Non-pigmented ciliary epithelial cell (primary cell): ENCODE measurements at regions not wholly inside any gene's neighbourhood (a gene's known extent, or its start where the extent isn't known, plus 50 kb on each side); places are given as distances from the start of the nearest gene placed in this dataset.

Experiments
- DNase-seq: peaks from one replicate; pipeline ENCODE4 v3.0.0-alpha.2; 2010; ENCODE audit warnings: low read depth

- DNase-seq = no peak
Measured at GRCh38 chr4:96097693-96098092, 257.8 kb downstream of the PDHA2 start.

DNA sequence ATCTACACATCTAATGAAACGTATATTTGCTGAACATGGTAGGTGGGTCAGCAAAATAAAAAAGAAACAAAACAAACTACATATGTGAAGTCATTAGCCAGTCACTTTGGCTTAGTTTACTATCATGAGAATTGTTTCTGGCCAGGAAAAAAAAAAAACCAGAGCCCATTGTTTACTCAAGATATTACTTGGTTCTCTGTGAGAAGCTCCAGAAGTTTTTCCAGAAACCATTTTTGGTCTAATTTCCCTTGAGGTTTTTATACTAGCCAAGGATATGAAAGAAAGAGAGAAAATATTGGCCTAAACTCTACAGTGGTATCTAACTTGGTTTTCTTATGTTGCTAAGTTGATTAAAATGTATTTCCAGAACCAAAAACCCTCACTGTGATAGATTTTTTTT is 259.1 kb downstream of the PDHA2 start:
- DNase-seq = no peak

- DNase-seq = peak; percentile 42
Measured at GRCh38 chr4:96102541-96103026, 262.7 kb downstream of the PDHA2 start.

DNA sequence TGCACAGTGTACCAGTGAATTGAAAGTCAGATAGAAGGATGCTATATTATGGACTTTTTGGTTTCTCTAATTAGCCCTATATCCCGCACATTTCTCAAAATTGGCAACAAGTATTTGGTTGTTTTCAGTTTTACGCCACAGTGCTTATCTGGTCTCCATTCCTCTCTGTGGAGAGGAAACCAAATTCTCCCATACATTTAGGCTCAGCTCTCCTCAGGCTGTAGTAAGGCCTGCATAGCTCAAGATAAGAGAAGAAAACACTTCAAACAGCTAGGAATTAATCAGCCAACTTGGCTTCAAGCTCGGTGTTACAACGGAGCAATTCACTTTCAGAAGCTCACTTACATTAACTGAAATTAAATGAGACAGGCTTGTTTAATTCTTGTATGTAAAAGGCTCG is 263.2 kb downstream of the PDHA2 start:
- DNase-seq = no peak

DNA sequence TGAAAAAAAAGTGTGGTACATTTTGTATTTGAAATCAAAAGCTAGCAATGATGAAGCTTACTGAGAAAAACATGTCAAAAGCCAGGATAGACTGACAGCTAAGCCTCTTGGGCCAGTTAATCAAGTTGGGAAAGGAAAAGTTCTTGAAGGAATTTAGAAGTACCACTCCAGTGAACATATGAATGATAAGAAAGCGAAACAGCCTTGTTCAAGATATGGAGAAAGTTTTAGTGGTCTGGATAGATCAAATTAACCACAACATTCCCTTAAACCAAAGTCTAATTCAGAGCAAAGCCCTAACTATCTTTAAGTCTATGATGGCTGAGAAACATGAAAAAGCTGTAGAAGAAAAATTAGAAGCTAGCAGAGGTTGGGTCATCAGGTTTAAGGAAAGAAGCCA is 268.3 kb downstream of the PDHA2 start:
- no peak for DNase-seq

DNA sequence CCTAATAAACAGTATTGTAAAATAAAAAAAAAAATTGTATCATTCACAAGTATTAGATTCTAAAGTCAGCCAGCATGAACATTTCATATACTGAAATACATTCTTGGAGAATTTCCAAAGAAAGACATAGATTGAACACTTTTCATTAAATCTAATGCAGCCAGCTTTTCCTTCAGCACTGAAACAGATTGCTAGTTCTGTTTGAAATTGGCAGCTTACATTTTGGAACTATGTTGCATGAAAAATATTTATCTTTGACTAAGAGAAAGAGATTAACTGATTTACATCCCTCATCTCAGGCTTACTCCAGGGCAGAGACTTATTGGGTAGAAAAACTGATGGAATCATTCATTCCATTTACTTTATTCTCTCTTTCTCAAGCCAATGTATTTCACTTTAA is 272.7 kb downstream of the PDHA2 start:
- DNase-seq = no peak

GRCh38 chr4:96120206-96120605 is 280.3 kb downstream of the PDHA2 start:
- DNase-seq = no peak

GRCh38 chr4:96126227-96126626 is 286.3 kb downstream of the PDHA2 start:
- DNase-seq = no peak

DNA sequence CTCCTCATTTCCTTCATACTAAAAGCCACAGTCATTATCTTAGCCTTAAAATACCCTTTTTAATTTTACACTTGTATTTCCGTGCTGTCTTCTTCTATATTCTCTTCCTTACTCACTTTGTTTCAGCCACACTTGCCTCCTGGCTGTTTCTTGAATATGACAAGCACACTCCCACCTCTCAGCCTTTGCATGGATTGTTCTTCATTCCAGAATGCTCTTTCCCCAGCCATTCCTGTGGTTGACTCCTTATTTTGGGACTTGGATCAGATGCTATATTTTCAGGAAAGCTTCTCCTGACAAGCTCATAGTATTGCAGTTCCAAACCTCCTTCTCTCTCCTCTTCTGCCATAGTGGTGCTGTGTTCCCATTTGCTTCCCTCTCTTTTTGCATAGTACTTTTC is 291.3 kb downstream of the PDHA2 start:
- no peak for DNase-seq

- no peak for DNase-seq
Measured at GRCh38 chr4:96134806-96135205, 294.9 kb downstream of the PDHA2 start.

DNA sequence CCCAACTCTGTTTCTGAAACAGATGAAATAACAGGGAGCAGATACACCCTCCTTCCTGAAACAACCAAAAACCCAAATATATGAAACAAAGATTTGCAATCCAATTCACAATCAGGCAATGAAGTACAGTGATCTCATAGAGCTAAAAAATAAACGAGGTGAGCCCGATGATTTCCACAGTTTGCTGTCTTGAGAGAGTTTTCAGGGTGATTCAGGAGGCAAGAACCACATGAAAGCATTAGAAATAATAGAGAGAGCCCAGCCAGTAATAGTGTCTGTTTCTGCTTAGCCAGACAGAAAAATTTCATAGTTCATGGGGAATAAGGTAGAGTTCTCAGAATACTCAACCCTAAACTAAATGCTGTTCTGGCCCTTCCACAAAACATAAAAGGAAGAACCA is 296.2 kb downstream of the PDHA2 start:
- DNase-seq = peak; percentile 20

GRCh38 chr4:96139251-96139929 is 299.5 kb downstream of the PDHA2 start:
- DNase-seq = no peak

GRCh38 chr4:96145601-96146000 is 305.7 kb downstream of the PDHA2 start:
- no peak for DNase-seq

GRCh38 chr4:96146686-96147085 is 306.8 kb downstream of the PDHA2 start:
- DNase-seq = no peak

GRCh38 chr4:96149894-96150293 is 310.0 kb downstream of the PDHA2 start:
- no peak for DNase-seq

- no peak for DNase-seq
Measured at GRCh38 chr4:96150466-96150865, 310.6 kb downstream of the PDHA2 start.

DNA sequence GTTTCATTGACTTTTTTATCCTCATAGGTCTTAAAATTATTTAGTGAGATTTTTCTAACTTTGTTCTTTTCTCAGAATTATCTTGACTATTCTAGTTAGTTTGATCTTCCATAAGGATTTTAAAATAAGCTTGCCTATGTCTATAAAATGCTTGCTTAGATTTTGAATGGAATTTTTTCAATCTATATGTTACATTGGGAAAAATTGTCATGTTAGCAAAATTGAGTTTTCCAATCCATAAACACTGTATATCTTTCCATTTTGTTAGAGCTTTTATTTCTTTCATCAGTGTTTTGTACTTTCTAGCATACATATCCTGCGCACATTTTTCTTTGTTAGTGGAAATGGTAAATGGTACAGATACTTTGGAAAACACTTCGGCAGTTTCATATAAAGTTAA is 312.9 kb downstream of the PDHA2 start:
- no peak for DNase-seq

DNA sequence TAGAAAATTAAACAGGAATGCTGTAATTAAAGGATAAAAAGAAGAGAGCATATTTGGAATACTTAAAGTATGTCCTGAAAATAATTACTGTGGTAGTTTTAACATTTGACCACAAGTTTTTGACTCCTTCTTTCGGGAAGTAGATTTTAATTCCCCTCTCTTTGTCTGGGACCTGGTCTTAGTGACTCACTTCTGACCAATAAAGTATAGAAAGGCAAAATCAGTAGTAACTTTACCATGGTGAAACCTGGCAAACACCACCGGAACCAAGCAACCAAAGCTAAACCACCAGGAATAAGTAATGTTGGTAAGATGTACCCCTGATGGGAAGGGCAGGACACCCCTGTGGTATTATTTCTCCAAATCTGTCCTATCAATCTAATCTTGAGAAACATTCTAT is 314.8 kb downstream of the PDHA2 start:
- no peak for DNase-seq

GRCh38 chr4:96162636-96163035 is 322.7 kb downstream of the PDHA2 start:
- DNase-seq = no peak

DNA sequence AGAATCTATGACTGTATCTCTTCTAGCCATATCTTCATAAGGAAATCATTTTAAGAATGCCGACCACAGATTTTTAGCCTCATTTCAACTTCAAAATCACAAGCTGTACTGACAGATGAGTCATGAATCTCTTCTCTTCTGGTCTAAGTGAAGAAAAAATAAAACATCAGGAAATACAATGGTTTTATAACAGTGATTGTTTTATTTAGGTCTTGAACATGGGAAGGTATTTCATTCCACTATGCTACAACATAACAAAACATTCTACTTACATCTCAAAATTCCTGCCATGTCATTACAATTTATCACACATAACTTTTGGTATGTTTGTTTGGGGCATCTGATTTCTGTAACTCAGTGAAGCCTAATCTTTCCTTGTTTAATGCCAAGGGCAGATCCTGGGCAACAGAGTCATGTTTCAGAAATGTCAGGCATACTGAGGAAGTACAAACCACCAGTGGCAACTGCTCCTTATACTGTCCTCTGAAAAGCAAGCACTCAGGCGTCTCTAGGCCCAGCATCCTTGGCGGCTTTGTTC is 325.0 kb downstream of the PDHA2 start:
- DNase-seq = peak; percentile 82

DNA sequence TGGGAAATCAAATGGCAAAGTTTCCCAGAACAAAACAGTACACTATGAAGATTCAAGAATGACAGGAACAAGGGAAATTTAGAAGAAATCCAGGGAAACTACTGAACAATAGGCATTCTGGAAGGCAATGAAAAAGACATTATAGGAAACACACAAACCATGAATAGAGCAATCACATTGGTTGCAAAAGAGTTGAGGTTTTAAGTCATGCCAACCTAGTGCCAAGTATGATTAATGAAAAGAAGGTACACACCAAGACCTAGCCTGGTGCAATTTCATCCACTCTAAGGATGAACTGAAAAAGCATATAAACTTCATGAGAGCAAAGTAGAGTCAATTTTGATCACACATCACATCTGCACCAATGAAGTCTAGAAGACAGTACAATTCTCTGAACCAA is 326.9 kb downstream of the PDHA2 start:
- DNase-seq = no peak

GRCh38 chr4:96170198-96170597 is 330.3 kb downstream of the PDHA2 start:
- DNase-seq = no peak

DNA sequence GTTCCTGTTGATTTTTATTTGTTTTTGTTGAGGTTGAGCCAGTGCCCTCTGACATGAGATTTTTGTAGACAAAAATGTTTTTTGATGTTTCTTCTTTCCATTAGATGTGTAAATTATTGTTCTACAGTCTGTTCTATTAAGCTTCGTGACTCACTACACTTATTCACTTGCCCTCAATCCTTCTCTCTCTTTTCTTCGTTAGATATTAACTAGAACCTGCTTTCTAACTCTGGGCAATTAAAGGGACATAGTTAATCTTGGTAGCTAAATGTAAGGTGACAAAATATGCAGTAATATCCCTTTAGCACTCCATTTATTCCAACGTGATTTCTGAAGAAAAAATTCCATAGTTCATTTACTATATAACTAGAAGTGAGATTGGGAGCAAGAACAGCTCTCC is 333.9 kb downstream of the PDHA2 start:
- no peak for DNase-seq

GRCh38 chr4:96175871-96176270 is 336.0 kb downstream of the PDHA2 start:
- DNase-seq = no peak
